Breast epithelium (tissue), 4 donors: ENCODE measurements at regions not wholly inside any gene's neighbourhood (a gene's known extent, or its start where the extent isn't known, plus 50 kb on each side); places are given as distances from the start of the nearest gene placed in this dataset.

Source experiments
- DNase-seq, 2 donors: peaks; one replicate each; pipeline ENCODE4 v3.0.0-alpha.2; 2019; ENCODE audit warnings: low spot score in 2 of 2
- H3K27ac ChIP-seq, 2 donors: fragments of 200-600 bp; sonication (generic) in 1 of 2; one replicate each; pipeline ENCODE4 v1.5.1; 2016 to 2019; ENCODE audit warnings: mild to moderate bottlenecking in 1 of 2
- H3K27me3 ChIP-seq, 2 donors: fragments of 200-600 bp; sonication (generic) in 1 of 2; one replicate each; pipeline versions ENCODE4 v1.5.1 to v1.6.0; 2017 to 2019; ENCODE audit warnings: control low read depth in 1 of 2, mild to moderate bottlenecking in 1 of 2
- H3K36me3 ChIP-seq: fragments of 200-600 bp; one replicate; pipeline ENCODE4 v1.5.1; 2019
- H3K4me1 ChIP-seq, 2 donors: fragments of 200-600 bp; sonication (generic); one replicate each; pipeline ENCODE4 v1.5.1; 2016 to 2019; ENCODE audit warnings: control low read depth in 1 of 2
- H3K4me3 ChIP-seq, 3 donors: fragments of 200-600 bp; sonication (generic); 1 replicate in 2 of 3; 2 replicates in 1 of 3; pipeline ENCODE4 v1.5.1; 2016 to 2019; ENCODE audit warnings: mild to moderate bottlenecking in 3 of 3, moderate library complexity in 2 of 3
- H3K9me3 ChIP-seq, 2 donors: fragments of 200-600 bp; sonication (generic) in 1 of 2; one replicate each; pipeline ENCODE4 v1.5.1; 2016 to 2019; ENCODE audit warnings: control low read depth in 1 of 2
- CTCF ChIP-seq, 3 donors: fragments of 450-650 bp; IDR thresholded peaks; one replicate each; pipeline ENCODE4 v1.5.1; 2016 to 2017; ENCODE audit warnings: antibody characterized with exemption in 3 of 3, mild to moderate bottlenecking in 3 of 3, moderate library complexity in 3 of 3
- POLR2A ChIP-seq: fragments of 450-650 bp; IDR thresholded peaks from one replicate; pipeline ENCODE4 v1.6.1; 2016; ENCODE audit warnings: antibody characterized with exemption, mild to moderate bottlenecking, moderate library complexity
- POLR2AphosphoS5 ChIP-seq, 3 donors: sonication (generic); formaldehyde crosslinking; IDR thresholded peaks; one replicate each; pipeline ENCODE4 v1.6.1; 2017; ENCODE audit warnings: antibody characterized with exemption in 3 of 3
- intact Hi-C: fragments of 100-400 bp; cut with DNase I; formaldehyde crosslinking; loops from one replicate; pipeline ENCODE4 v1.15.1; 2023; ENCODE audit warnings: low total_unique reads

GRCh38 chr3:168416446-168416845 is 320.7 kb upstream of the GOLIM4 start:
- no peak overlapping the region for H3K4me3 ChIP-seq
- intact Hi-C loops, result no loop called here
- no peaks in the 10 kb centered on the region for H3K27me3 ChIP-seq
- H3K36me3 ChIP-seq, result no peaks in the 10 kb centered on the region
- no peaks in the 10 kb centered on the region for H3K4me1 ChIP-seq
- no peaks in the 10 kb centered on the region for H3K9me3 ChIP-seq
- H3K27ac ChIP-seq, result no peak overlapping the region
- TF ChIP-seq POLR2AphosphoS5 (IDR thresholded peaks at IDR 0.05) (no peak), CTCF (IDR thresholded peaks at IDR 0.05) (no peak), POLR2A (no peak)
- DNase-seq, result no peak

GRCh38 chr3:168414149-168414548 is 318.4 kb upstream of the GOLIM4 start:
- DNase-seq, result no peak
- H3K4me3 ChIP-seq, result no peak overlapping the region
- H3K4me1 ChIP-seq, result no peaks in the 10 kb centered on the region
- H3K36me3 ChIP-seq, result no peaks in the 10 kb centered on the region
- no peak overlapping the region for H3K27ac ChIP-seq
- TF ChIP-seq POLR2A (no peak), CTCF (IDR thresholded peaks at IDR 0.05) (no peak), POLR2AphosphoS5 (IDR thresholded peaks at IDR 0.05) (no peak)
- intact Hi-C loops, result no loop called here
- H3K27me3 ChIP-seq, result no peaks in the 10 kb centered on the region
- H3K9me3 ChIP-seq, result no peaks in the 10 kb centered on the region

- intact Hi-C loops, result no loop called here
Observed at GRCh38 chr3:168407381-168407780, 311.7 kb upstream of the GOLIM4 start.

GRCh38 chr3:168405288-168405687 is 309.6 kb upstream of the GOLIM4 start:
- Histone ChIP-seq H3K9me3 (no peaks in the 10 kb centered on the region), H3K27me3 (no peaks in the 10 kb centered on the region), H3K36me3 (peaks cover 4% of the 10 kb centered on the region), H3K4me3 (no peak overlapping the region), H3K4me1 (no peaks in the 10 kb centered on the region), H3K27ac (no peak overlapping the region)
- DNase-seq, result no peak
- TF ChIP-seq POLR2A (no peak), POLR2AphosphoS5 (IDR thresholded peaks at IDR 0.05) (no peak), CTCF (IDR thresholded peaks at IDR 0.05) (no peak)
- intact Hi-C loops, result no loop called here

More at GRCh38 chr3:168407381-168407780, 311.7 kb upstream of the GOLIM4 start:
- Histone ChIP-seq H3K4me3 (no peak overlapping the region), H3K9me3 (no peaks in the 10 kb centered on the region), H3K27me3 (no peaks in the 10 kb centered on the region), H3K36me3 (peaks cover 4% of the 10 kb centered on the region), H3K27ac (no peak overlapping the region), H3K4me1 (no peaks in the 10 kb centered on the region)
- TF ChIP-seq POLR2A, result no peak
- no peak for DNase-seq

GRCh38 chr3:168398371-168399025 is 302.8 kb upstream of the GOLIM4 start:
- no peak overlapping the region for H3K4me3 ChIP-seq
- no peaks in the 10 kb centered on the region for H3K36me3 ChIP-seq
- intact Hi-C loops, result no loop called here
- H3K9me3 ChIP-seq, result no peaks in the 10 kb centered on the region
- DNase-seq, result no peak
- no peaks in the 10 kb centered on the region for H3K4me1 ChIP-seq
- H3K27me3 ChIP-seq, result no peaks in the 10 kb centered on the region
- no peak overlapping the region for H3K27ac ChIP-seq
- TF ChIP-seq POLR2AphosphoS5 (IDR thresholded peaks at IDR 0.05), result no peak
- TF ChIP-seq POLR2A, result no peak
- TF ChIP-seq CTCF (IDR thresholded peaks at IDR 0.05), result no peak
